ENCODE measurements at regions not wholly inside any gene's neighbourhood (a gene's known extent, or its start where the extent isn't known, plus 50 kb on each side); places are given as distances from the start of the nearest gene placed in this dataset.

DNA sequence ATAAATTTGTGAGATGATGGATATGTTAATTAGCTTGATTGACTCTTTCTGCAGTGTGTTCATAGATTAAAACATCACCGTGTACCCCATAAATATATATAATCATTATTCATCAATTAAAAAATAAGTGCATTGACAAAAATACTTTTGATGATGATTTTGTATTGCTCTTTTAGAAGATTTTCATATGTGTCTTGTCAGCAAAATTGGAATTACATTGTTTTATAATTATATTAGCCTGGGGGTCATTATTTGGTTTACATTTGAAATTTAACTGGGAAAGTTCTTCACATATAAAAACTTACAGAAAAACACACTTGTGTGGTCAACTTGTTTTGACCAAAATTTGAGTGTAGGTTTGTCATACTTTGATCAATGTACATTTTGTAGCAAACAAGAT, 614.6 kb upstream of the ITGA1 start:
- intact Hi-C loops (cut with DNase I; ENCODE audit: low total_unique reads) = no loop called here
- H3K27me3 ChIP-seq = no peaks in the 10 kb centered on the region
- no peak overlapping the region for H3K4me3 ChIP-seq
- no peaks in the 10 kb centered on the region for H3K36me3 ChIP-seq
- no peaks in the 10 kb centered on the region for H3K4me1 ChIP-seq
- DNase-seq (ENCODE audit: low spot score in 2 of 2) = no peak
- TF ChIP-seq POLR2A (IDR thresholded peaks at IDR 0.05) (no peak), POLR2AphosphoS5 (IDR thresholded peaks at IDR 0.05) (no peak)
- TF ChIP-seq, protein P1, sequence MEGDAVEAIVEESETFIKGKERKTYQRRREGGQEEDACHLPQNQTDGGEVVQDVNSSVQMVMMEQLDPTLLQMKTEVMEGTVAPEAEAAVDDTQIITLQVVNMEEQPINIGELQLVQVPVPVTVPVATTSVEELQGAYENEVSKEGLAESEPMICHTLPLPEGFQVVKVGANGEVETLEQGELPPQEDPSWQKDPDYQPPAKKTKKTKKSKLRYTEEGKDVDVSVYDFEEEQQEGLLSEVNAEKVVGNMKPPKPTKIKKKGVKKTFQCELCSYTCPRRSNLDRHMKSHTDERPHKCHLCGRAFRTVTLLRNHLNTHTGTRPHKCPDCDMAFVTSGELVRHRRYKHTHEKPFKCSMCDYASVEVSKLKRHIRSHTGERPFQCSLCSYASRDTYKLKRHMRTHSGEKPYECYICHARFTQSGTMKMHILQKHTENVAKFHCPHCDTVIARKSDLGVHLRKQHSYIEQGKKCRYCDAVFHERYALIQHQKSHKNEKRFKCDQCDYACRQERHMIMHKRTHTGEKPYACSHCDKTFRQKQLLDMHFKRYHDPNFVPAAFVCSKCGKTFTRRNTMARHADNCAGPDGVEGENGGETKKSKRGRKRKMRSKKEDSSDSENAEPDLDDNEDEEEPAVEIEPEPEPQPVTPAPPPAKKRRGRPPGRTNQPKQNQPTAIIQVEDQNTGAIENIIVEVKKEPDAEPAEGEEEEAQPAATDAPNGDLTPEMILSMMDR (IDR thresholded peaks at IDR 0.05) = no peak
- H3K9me3 ChIP-seq = peaks cover 0 to 3% of the 10 kb centered on the region in 2 donors
- no peak overlapping the region for H3K27ac ChIP-seq

DNA sequence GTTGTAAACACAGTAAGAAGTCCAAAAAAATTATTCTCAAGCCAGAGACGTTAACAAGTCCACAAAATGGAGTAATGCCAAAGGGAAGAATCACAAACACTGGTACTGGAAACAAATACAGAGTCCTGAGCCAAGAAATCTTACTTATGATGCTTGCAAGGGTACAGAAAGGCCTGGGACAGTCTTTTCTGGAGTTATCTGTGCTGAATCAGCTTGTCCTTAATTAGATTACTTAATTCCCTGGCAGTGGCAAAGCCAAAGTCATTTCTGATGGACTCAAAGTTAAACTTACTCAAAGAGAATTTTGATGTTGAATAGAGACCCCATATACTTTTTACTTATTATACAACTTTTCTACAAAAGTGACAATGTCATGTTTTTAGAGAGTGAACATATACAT, 610.5 kb upstream of the ITGA1 start:
- no peaks in the 10 kb centered on the region for H3K4me1 ChIP-seq
- H3K27me3 ChIP-seq = no peaks in the 10 kb centered on the region
- intact Hi-C loops (cut with DNase I; ENCODE audit: low total_unique reads) = no loop called here
- H3K9me3 ChIP-seq = no peaks in the 10 kb centered on the region
- DNase-seq (ENCODE audit: low spot score in 2 of 2) = no peak
- no peak overlapping the region for H3K4me3 ChIP-seq
- no peak overlapping the region for H3K27ac ChIP-seq
- TF ChIP-seq, protein P1 (IDR thresholded peaks at IDR 0.05) = no peak
- no peak for TF ChIP-seq POLR2A (IDR thresholded peaks at IDR 0.05)
- TF ChIP-seq POLR2AphosphoS5 (IDR thresholded peaks at IDR 0.05) = no peak
- H3K36me3 ChIP-seq = no peaks in the 10 kb centered on the region

DNA sequence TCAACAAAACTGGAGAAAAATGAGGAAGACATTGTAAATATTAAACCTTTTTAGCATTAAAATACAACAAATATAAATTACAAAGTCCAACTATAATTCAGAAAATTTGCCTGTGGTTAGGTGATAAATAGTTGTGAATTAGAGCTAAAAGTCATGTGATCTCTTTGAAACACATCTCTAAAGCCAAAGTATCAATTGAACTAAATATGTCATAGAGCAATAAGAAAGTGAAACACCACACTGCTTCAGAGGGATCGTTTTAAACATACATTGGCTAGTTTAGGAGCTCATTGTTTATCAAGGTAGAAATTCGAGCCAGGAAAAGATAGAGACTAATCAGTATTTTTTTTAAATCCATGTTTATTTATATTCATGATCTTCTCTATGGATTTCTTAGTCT, 606.3 kb upstream of the ITGA1 start:
- DNase-seq (ENCODE audit: low spot score in 2 of 2) = no peak
- intact Hi-C loops (cut with DNase I; ENCODE audit: low total_unique reads) = no loop called here
- TF ChIP-seq, protein P1 (IDR thresholded peaks at IDR 0.05) = no peak
- TF ChIP-seq POLR2AphosphoS5 (IDR thresholded peaks at IDR 0.05) = no peak
- TF ChIP-seq POLR2A (IDR thresholded peaks at IDR 0.05) = no peak

DNA sequence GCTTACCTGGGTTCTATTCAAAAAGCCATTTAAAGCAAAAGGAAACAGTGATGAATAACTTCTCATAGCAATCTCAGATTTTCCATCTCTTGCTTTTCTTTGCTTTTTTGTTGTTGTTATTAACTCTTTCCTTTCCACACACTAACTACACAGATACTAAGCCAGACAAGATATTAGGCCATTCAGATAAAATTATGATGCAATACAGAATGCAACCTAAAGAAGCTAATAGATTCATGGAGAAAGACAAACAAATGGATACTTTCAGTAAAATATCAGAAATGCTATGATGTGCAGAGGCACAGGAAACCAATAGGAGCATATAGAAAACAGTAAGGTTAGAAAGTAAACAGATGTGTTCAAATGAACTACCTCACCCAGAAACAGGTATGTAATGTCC, 597.0 kb upstream of the ITGA1 start:
- H3K4me3 ChIP-seq = no peak overlapping the region
- intact Hi-C loops (cut with DNase I; ENCODE audit: low total_unique reads) = no loop called here
- H3K27me3 ChIP-seq = no peaks in the 10 kb centered on the region
- TF ChIP-seq, protein P1 (IDR thresholded peaks at IDR 0.05) = no peak
- no peaks in the 10 kb centered on the region for H3K4me1 ChIP-seq
- H3K9me3 ChIP-seq = no peaks in the 10 kb centered on the region
- DNase-seq (ENCODE audit: low spot score in 2 of 2) = no peak
- H3K36me3 ChIP-seq = no peaks in the 10 kb centered on the region
- H3K27ac ChIP-seq = no peak overlapping the region

More for the DNA sequence above, 606.3 kb upstream of the ITGA1 start:
- H3K36me3 ChIP-seq = no peaks in the 10 kb centered on the region
- no peaks in the 10 kb centered on the region for H3K27me3 ChIP-seq
- H3K4me3 ChIP-seq = no peak overlapping the region
- H3K27ac ChIP-seq = no peak overlapping the region
- H3K4me1 ChIP-seq = no peaks in the 10 kb centered on the region
- peaks cover 0 to 4% of the 10 kb centered on the region in 2 donors for H3K9me3 ChIP-seq

DNA sequence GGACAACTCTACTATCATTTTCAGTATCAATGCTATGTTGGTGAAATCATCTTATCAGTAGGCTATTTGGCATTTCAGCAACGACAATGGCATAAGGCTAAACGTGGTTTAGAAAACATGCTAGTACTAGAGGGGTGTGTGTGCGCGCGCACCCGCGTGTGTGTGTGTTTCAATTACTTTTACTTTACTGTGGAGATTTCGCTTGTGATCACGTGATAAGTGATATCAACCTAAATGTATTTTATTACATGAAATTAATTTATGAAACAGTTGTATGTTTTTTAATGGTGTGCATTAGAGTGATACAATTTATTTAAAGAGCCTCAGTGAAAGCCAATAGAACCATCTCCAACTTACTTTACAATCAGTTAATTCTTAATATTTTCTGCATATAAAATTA, 587.9 kb upstream of the ITGA1 start:
- Histone ChIP-seq H3K27me3 (no peaks in the 10 kb centered on the region), H3K9me3 (no peaks in the 10 kb centered on the region), H3K27ac (no peak overlapping the region), H3K4me3 (no peak overlapping the region), H3K36me3 (no peaks in the 10 kb centered on the region), H3K4me1 (no peaks in the 10 kb centered on the region)
- TF ChIP-seq POLR2AphosphoS5 (IDR thresholded peaks at IDR 0.05) (no peak), POLR2A (IDR thresholded peaks at IDR 0.05) (no peak)
- TF ChIP-seq, protein P1 (IDR thresholded peaks at IDR 0.05) = no peak
- intact Hi-C loops (cut with DNase I; ENCODE audit: low total_unique reads) = no loop called here
- no peak for DNase-seq (ENCODE audit: low spot score in 2 of 2)
